ENCODE measurements at regions not wholly inside any gene's neighbourhood (a gene's known extent, or its start where the extent isn't known, plus 50 kb on each side); places are given as distances from the start of the nearest gene placed in this dataset.
"Not testable (repeated sequence)": the region's sequence is repeated elsewhere in the genome, so short reads cannot be mapped to it uniquely, and the experiment has no call there.

- 100% methylated on average over 2 of the region's 4 CpGs for WGBS (ENCODE audit: low lambda C conversion rate)
- POLR2A ChIA-PET; H3K27ac ChIP-seq (ENCODE audit: extremely low read length, insufficient read depth, low read length); H3K9ac ChIP-seq (ENCODE audit: insufficient read depth, low read depth, low read length); H3K4me3 ChIP-seq (replicated peaks in 1 of 3; ENCODE audit: insufficient read depth in 1 of 3, low read depth in 2 of 3, low read length in 3 of 3); H3K36me3 ChIP-seq (replicated peaks in 1 of 2; ENCODE audit: control insufficient read depth in 1 of 2, insufficient read depth in 2 of 2, low read length in 2 of 2); CTCF ChIA-PET (ENCODE audit: low intra/inter-chr PET ratio, low total read pairs); H3K4me1 ChIP-seq (ENCODE audit: insufficient read depth, low read length); H3K4me2 ChIP-seq (ENCODE audit: low read depth, low read length); intact Hi-C loops (cut with micrococcal nuclease; ENCODE audit: unreplicated experiment); DNase-seq (ENCODE audit: low spot score); BruUV-seq (replicated peaks); FAIRE-seq; H2AFZ ChIP-seq (ENCODE audit: low read length); in situ Hi-C loops (cut with HindIII; ENCODE audit: extremely low pct_ligation_motif_present, low pct_unique_long_range_greater_than_20kb); H4K20me1 ChIP-seq (ENCODE audit: insufficient read depth, low read length); H3K9me3 ChIP-seq (ENCODE audit: low read length); H3K79me2 ChIP-seq (ENCODE audit: insufficient read depth, low read length); H3K27me3 ChIP-seq (ENCODE audit: control insufficient read depth in 1 of 2, insufficient read depth in 2 of 2, low read length in 2 of 2); ATAC-seq: not testable (repeated sequence)
These were observed 125.2 kb downstream of the LRRC37A3 start for GRCh38 chr17:64794113-64794512.

- H3K9me3 ChIP-seq (ENCODE audit: low read length); H3K27ac ChIP-seq (ENCODE audit: extremely low read length, insufficient read depth, low read length); H3K4me3 ChIP-seq (replicated peaks in 1 of 3; ENCODE audit: insufficient read depth in 1 of 3, low read depth in 2 of 3, low read length in 3 of 3); intact Hi-C loops (cut with micrococcal nuclease; ENCODE audit: unreplicated experiment); H3K79me2 ChIP-seq (ENCODE audit: insufficient read depth, low read length); H4K20me1 ChIP-seq (ENCODE audit: insufficient read depth, low read length); FAIRE-seq; DNase-seq (ENCODE audit: low spot score); H3K27me3 ChIP-seq (ENCODE audit: control insufficient read depth in 1 of 2, insufficient read depth in 2 of 2, low read length in 2 of 2); H3K4me2 ChIP-seq (ENCODE audit: low read depth, low read length); BruUV-seq (replicated peaks); ATAC-seq; CTCF ChIA-PET (ENCODE audit: low intra/inter-chr PET ratio, low total read pairs); H3K9ac ChIP-seq (ENCODE audit: insufficient read depth, low read depth, low read length); H2AFZ ChIP-seq (ENCODE audit: low read length); H3K4me1 ChIP-seq (ENCODE audit: insufficient read depth, low read length); H3K36me3 ChIP-seq (replicated peaks in 1 of 2; ENCODE audit: control insufficient read depth in 1 of 2, insufficient read depth in 2 of 2, low read length in 2 of 2); in situ Hi-C loops (cut with HindIII; ENCODE audit: extremely low pct_ligation_motif_present, low pct_unique_long_range_greater_than_20kb): not testable (repeated sequence)
- POLR2A ChIA-PET = interaction anchor here (1.2 kb wide), 1 partner anchor 19 kb away, joined by 3 read pairs; no protein-coding TSS in a partner anchor
- WGBS (ENCODE audit: low lambda C conversion rate) = 95% methylated on average over 12 of the region's 12 CpGs
These were observed 126.3 kb downstream of the LRRC37A3 start for GRCh38 chr17:64792793-64793575.

GRCh38 chr17:64792276-64792675 is 127.0 kb downstream of the LRRC37A3 start:
- ATAC-seq; H3K27ac ChIP-seq (ENCODE audit: extremely low read length, insufficient read depth, low read length): not testable (repeated sequence)
- 99% methylated on average over 12 of the region's 12 CpGs for WGBS (ENCODE audit: low lambda C conversion rate)

DNA sequence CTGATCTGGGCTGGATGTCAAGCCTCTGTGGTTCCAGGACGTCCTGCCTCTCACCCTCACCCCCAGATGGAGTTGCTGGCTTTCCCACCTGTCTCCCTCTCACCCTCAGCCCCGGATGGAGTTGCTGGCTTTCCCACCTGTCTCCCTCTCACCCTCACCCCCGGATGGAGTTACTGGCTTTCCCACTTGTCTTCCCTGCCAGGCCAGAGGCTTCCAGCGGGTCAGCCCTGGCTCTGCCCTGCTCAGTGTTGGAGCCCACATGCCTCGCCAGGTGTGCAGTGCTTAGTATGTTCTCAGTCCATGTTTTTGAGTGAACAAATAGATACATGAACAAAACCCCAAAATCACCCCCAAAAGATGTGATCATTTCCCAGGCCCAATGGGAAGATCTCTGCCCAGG is 127.6 kb downstream of the LRRC37A3 start:
- H3K9ac ChIP-seq (ENCODE audit: insufficient read depth, low read depth, low read length); H3K27me3 ChIP-seq (ENCODE audit: control insufficient read depth in 1 of 2, insufficient read depth in 2 of 2, low read length in 2 of 2); intact Hi-C loops (cut with micrococcal nuclease; ENCODE audit: unreplicated experiment); CTCF ChIA-PET (ENCODE audit: low intra/inter-chr PET ratio, low total read pairs); H2AFZ ChIP-seq (ENCODE audit: low read length); DNase-seq (ENCODE audit: low spot score); H3K4me2 ChIP-seq (ENCODE audit: low read depth, low read length); H4K20me1 ChIP-seq (ENCODE audit: insufficient read depth, low read length); H3K36me3 ChIP-seq (replicated peaks in 1 of 2; ENCODE audit: control insufficient read depth in 1 of 2, insufficient read depth in 2 of 2, low read length in 2 of 2); H3K79me2 ChIP-seq (ENCODE audit: insufficient read depth, low read length); BruUV-seq (replicated peaks); in situ Hi-C loops (cut with HindIII; ENCODE audit: extremely low pct_ligation_motif_present, low pct_unique_long_range_greater_than_20kb); H3K4me3 ChIP-seq (replicated peaks in 1 of 3; ENCODE audit: insufficient read depth in 1 of 3, low read depth in 2 of 3, low read length in 3 of 3); FAIRE-seq; POLR2A ChIA-PET; H3K9me3 ChIP-seq (ENCODE audit: low read length); H3K27ac ChIP-seq (ENCODE audit: extremely low read length, insufficient read depth, low read length); ATAC-seq: not testable (repeated sequence)
- whole genome bisulfite sequencing (ENCODE audit: low lambda C conversion rate) = 92% methylated on average over 5 of the region's 5 CpGs
- peaks cover 20% of the 10 kb centered on the region for H3K4me1 ChIP-seq (ENCODE audit: insufficient read depth, low read length)

More at GRCh38 chr17:64792276-64792675, 127.0 kb downstream of the LRRC37A3 start:
- H3K27me3 ChIP-seq (ENCODE audit: control insufficient read depth in 1 of 2, insufficient read depth in 2 of 2, low read length in 2 of 2); H4K20me1 ChIP-seq (ENCODE audit: insufficient read depth, low read length); intact Hi-C loops (cut with micrococcal nuclease; ENCODE audit: unreplicated experiment); H3K4me2 ChIP-seq (ENCODE audit: low read depth, low read length); H3K79me2 ChIP-seq (ENCODE audit: insufficient read depth, low read length); CTCF ChIA-PET (ENCODE audit: low intra/inter-chr PET ratio, low total read pairs); H3K4me3 ChIP-seq (replicated peaks in 1 of 3; ENCODE audit: insufficient read depth in 1 of 3, low read depth in 2 of 3, low read length in 3 of 3); H3K9me3 ChIP-seq (ENCODE audit: low read length); FAIRE-seq; H2AFZ ChIP-seq (ENCODE audit: low read length); in situ Hi-C loops (cut with HindIII; ENCODE audit: extremely low pct_ligation_motif_present, low pct_unique_long_range_greater_than_20kb); POLR2A ChIA-PET; H3K9ac ChIP-seq (ENCODE audit: insufficient read depth, low read depth, low read length); BruUV-seq (replicated peaks); H3K36me3 ChIP-seq (replicated peaks in 1 of 2; ENCODE audit: control insufficient read depth in 1 of 2, insufficient read depth in 2 of 2, low read length in 2 of 2); DNase-seq (ENCODE audit: low spot score): not testable (repeated sequence)
- H3K4me1 ChIP-seq (ENCODE audit: insufficient read depth, low read length) = peaks cover 14% of the 10 kb centered on the region

All from HepG2 (cell line).